DND-41 (cell line): ENCODE measurements at regions not wholly inside any gene's neighbourhood (a gene's known extent, or its start where the extent isn't known, plus 50 kb on each side); places are given as distances from the start of the nearest gene placed in this dataset.

Experiments
- EZH2 ChIP-seq: IDR thresholded peaks from 3 replicates; pipeline ENCODE4 v1.6.1; 2012; ENCODE audit warnings: borderline replicate concordance, low read depth, mild to moderate bottlenecking, moderate library complexity, low read length, inconsistent platforms; ENCODE audit not compliant: severe bottlenecking
- TF ChIP-seq, protein P1 (sequence below): IDR thresholded peaks from 2 replicates; pipeline ENCODE4 v1.5.1; 2012; ENCODE audit warnings: borderline replicate concordance, low read length, moderate library complexity, mild to moderate bottlenecking; ENCODE audit not compliant: poor library complexity, severe bottlenecking; ENCODE audit errors: extremely low read depth

DNA sequence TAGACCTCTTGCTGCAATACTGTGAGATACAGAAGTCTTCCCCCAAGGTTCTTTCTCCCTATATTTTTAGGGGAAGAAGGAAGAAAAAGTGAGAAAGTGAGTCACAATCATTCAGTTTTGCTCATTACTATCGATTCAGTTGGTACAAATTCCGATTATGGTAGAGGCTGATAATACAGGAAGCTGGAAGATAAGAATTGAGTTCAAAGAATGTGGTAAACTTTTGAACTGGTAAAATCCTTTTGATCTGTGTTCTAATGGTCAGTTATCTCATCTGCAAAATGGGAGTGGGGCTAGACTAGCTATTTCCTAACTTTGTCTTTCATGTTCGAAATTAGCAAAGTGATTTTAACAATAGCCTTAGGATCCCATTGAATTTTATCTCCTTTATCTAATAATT is 101.4 kb upstream of the FAT1 start:
- TF ChIP-seq, protein P1, sequence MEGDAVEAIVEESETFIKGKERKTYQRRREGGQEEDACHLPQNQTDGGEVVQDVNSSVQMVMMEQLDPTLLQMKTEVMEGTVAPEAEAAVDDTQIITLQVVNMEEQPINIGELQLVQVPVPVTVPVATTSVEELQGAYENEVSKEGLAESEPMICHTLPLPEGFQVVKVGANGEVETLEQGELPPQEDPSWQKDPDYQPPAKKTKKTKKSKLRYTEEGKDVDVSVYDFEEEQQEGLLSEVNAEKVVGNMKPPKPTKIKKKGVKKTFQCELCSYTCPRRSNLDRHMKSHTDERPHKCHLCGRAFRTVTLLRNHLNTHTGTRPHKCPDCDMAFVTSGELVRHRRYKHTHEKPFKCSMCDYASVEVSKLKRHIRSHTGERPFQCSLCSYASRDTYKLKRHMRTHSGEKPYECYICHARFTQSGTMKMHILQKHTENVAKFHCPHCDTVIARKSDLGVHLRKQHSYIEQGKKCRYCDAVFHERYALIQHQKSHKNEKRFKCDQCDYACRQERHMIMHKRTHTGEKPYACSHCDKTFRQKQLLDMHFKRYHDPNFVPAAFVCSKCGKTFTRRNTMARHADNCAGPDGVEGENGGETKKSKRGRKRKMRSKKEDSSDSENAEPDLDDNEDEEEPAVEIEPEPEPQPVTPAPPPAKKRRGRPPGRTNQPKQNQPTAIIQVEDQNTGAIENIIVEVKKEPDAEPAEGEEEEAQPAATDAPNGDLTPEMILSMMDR, result no peak
- no peak for TF ChIP-seq EZH2
